Activated CD4-positive, CD25-positive, alpha-beta regulatory T cell treated with anti-CD3 and anti-CD28 coated beads, Interleukin-2, amount 50 U/mL, for 16 hours (primary cell): ENCODE measurements at regions not wholly inside any gene's neighbourhood (a gene's known extent, or its start where the extent isn't known, plus 50 kb on each side); places are given as distances from the start of the nearest gene placed in this dataset.

ENCODE experiments used
- DNase-seq: peaks from one replicate; pipeline ENCODE4 v3.0.0-alpha.2; 2020; ENCODE audit warnings: low read depth, low spot score

DNA sequence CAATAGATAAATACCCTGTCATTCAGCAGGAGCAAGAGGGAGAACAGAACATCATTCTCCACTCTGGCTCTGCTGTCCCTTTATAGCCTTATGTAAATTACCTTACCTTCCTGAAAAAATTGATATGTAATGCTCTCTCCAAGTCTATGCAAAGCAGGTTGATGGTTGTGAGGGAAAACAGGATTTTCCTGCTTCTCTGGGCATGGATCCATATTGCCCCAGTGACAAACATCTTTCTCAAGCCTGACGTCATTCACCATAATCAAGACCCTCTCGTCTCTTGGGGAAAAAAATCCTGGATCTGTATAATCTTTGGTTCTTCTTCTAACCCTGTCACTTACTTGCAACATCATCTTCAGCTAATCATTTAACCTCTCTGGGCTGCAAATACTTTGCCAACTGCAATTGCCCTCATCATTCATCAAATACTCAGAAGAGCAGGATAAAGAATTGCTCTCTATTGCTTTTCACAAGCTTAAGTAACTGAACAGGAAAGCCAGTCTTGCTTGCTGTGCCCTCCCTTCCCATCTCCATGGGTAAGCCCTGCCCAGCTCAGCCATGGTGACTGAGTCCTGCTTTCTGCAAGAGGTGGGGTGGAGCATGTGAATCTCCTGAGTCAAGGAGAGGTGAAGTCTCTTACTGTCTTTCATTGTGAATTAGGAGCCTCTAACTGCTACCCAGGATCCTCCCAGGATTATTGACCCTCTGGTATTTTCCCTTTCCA is 123.7 kb upstream of the KLF7 start:
- no peak for DNase-seq

DNA sequence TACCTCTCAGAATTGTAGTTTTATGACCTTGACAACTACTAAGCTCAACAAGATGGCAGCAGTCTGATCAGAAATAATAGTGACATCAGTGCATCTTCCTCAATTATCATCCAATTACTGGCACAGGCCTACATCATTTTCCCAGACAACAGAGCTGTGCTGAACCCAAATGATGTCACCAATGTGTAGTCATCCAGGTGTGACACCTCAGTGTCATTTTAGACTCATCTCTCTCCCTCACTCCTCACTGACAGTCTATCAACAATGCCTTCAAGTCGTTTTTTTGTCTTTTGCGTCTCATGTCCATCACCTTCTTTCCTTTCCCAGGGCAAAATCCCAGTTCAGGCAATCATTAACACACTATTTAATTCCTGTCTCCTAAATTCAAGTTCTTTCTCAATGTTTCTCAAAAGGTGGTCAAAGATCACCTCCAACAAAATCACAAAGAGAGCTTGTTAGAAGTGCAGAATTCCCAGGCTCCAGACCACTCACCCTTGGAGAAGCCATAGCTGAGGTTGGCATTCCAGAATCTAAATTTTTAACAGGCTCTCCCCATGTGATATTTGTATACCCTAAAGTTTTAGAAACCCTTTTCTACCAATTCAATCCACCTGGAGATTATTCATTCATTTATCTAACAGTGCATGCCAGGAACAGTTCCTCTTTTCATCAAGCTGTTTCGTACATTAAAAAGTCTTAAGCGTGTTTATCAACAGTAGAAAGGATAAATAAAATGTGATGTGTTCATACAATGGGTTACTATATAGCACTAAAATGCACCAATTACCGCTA is 125.3 kb upstream of the KLF7 start:
- DNase-seq = no peak

DNA sequence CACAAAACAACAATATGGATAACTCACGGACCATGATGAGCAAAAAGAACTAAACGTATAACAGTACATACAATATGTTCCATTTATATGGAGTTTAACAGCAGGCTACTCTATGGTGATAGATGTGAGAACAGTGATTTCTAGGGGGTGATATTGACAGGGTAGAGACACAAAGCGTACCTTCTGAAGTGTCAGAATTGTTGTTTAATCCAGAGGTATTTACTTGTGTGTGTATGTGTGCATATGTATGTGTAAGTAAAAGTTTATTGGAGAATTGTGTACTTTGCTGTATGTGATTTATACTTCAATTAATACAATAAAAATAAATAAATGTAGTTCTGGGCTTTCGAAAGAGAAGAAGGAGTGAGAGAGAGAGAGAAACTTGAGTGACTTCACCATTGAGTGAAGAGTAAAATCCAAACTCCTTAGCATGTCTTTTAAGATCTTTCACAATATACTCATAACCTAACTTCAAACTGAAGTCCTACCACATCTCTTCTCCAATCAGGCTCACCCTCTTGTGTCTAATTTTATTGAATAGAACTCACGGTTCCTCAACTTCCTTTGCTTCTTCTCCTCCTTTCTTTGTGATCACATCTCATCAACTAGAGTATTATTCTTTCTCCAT is 126.0 kb upstream of the KLF7 start:
- DNase-seq = no peak

DNA sequence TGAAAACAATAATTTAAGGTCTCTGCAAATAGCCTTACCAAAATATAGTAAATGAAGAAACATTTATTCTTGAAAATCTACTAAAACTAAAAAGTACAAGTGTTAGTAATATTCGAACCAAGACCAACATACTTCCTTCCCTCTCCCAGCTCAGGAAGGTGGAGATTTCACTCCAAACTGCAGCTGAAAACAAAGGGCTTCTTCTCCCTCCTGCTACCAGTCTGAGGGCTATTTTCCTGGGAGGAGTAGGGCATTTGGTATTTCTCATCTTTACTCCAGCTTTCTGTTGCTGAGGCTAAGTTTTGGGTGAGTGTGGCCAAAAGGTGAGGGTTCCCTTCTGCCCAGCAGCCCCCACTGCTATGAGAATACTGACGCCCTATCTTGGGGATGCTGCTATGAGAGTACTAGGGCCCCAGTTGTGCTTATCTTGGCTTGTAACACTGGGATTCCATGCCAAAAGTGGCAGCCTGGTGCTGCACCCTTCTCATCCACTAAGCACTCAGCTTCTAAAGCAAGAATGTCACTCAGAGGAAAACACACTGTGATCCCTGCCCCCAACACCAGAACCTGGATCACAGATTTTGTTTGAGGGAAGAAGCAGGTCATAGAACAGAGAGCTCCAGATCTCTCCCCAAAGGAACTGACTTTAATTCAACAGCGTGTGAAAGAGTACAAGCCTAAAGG is 130.7 kb upstream of the KLF7 start:
- no peak for DNase-seq

DNA sequence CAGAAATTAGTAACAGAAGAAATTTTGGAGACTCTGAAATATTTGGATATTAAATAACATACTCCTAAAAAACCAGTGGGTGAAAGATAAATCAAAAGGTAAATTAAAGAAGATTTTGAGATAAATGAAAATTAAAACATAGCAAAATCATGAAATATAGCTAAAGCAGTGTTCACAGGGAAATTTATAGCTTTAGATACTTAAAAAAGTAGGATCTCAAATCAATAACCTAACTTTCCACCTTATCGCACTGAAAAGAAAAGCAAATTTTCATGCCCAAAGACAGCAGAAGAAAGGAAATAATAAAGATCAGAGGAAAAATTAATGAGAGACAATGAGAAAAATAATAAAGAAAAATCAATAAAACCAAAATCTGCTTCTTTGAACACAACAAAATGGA is 135.1 kb upstream of the KLF7 start:
- no peak for DNase-seq

DNA sequence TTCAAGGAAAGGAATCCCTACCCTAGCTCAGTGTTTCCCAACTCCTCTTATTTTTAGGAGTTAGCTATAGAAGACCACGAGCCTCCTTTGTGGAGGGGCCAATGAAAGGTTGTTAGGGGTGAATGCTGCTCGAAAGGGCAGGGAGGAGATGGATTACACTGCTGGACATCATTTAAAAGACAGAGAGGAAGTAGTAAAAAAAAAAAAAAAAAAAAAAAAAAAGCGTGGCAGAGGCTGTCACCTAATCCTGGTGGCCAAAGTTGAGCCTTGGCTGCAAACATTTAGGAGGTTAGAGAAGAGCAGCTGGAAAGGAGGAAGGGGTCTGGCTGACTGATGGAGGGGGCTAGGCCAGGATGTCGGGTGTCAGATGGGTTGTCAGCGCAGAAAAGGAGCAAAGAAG is 139.0 kb upstream of the KLF7 start:
- DNase-seq = no peak

DNA sequence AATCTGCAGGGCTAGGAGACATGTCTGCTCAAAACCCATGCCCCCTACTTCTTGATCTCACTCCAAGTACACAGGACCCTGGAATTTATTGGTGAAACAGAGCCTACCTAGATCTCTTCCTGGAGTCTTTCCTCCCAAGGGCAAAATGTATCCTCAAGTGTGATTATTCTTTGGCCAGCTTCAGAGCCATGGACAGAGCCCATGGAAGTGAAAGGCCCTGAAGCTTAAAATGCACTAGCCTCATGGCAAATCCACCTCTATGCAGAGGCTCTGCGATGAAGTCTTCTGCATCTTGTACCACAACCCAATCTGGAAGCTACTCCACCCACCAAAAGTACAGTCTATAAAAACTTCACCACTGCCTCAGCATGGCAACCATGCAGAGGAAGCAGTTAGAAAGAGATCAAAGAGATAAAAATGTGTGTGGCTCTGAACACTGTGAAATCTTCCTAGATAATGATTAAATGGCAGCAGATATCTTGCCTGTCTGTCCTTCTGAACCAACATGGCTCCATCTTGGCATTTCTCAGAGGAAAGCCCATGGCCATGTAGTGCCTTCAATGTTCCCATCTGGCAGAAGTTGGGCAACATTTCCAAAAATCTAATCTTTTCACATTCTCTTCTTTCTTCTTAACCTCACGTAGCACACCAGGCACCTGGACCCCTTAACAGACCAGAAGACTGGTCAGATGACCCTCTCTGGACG is 142.9 kb upstream of the KLF7 start:
- no peak for DNase-seq

DNA sequence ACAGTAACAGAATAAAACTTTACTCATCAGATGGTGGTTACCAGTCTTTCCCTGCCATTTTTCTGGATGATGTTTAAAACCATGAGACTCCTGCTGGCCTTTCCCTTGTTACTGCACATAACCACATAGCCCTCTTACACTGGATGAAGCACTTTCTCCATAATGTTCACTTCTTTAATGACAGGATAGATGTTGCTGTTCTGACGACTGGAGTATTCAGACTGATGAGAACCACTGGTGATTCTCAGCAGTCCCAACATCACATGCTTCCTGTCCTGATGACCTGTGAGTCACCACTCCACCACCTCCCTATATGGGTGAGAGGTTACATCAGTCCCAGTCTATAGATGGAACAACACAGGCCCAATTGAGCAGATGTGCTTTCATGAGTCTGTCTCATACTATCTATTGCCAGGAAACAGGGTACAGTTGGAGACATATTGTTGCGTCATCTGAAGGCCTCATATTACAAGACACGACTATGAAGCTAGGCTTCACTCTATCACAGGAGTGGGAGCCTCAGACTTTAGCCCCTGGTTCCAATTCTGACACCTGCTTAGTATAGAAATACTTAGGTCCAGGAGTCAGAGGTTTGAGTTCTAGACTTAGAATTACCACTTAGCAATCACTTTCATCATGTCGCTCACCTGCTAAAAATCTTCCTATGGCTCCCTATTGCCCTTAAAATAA is 145.7 kb upstream of the KLF7 start:
- DNase-seq = no peak

DNA sequence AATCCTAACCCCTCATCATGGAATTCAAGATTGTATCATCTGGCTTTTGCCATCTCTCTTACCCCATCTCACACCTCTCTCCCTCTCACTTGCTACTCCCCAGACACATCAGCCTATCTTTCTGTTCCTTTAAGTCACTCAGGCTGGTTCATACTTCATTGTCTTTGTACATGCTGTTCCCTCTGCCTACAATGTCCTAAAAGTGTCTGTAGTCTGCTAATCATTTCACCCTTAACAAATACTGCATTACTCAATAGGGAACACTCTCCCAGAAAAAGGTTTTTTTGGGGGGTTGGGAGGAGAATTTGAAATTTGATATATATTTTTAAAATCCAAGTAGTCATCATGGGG is 146.2 kb upstream of the KLF7 start:
- DNase-seq = no peak

DNA sequence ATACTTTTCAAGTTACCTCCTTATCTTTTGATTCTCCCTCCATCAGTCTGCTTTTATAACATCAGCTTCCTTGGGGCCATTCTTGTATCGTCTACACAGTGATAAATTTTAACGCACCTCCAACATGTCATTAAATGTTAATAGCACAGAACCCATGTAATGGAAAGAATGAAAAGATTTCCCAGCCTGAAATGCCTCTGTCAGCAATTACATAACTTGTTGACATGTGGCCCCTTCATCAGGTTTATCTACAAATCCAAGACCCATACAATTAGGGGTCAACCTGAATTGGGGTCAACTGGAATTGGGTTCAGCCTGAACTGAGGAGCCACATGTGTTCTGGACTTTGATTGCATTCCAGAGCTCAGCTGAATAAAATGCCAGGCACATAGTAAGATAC is 148.2 kb upstream of the KLF7 start:
- no peak for DNase-seq

DNA sequence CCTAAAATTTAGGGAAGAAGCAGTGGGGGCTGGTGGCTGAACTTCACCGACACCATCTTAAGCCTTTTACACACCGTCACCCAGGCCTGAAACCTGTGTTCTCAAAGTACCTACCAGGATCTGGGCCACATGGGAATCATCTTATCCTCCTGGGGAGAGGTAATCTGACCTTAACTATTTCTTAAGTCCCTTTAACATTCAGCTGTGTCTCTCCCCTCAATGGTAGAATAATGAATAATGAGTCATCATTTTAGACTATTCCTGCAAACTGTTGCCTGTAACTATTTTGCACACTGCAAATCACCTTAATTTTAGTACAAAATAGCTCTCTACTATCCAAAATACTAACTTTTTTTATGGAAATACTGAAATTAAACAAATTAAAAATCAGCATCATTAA is 149.4 kb upstream of the KLF7 start:
- DNase-seq = no peak

DNA sequence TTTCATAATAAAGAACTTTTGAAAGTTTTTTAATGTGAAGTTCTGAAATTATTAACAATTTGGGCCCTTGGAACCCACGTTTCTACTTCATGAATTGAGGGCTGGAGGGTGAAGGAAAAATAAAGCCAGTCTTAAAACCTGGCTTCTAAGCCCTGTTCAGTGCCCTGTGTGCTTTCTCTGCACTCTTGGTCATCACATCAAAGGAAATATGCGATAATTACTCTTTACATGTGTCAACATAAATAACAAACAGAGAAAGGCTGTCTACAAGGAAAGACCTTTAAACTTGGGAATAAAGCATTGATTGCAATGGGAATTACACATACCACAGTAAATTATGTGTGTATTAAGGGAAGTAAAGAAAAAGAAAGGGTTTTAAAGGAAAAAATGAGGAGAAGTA is 150.7 kb upstream of the KLF7 start:
- DNase-seq = no peak

DNA sequence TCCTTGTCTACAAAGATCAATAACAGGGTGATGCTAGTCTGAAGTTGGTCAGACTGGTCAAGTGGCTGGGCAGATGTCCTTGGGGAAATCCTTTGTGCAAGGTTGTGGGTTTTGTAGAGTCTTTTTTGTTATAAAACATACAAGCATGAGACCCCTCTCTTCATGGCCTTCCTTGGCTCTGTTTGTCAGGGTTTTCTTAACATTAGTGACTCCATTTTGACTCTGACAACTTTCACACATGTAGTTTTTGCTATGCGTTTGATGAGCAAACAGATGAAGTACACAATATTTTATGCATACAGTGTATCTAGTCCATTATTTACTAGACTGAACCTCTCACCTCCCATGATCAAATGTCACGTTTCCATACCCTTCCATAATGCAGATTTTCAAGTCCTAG is 151.2 kb upstream of the KLF7 start:
- no peak for DNase-seq

DNA sequence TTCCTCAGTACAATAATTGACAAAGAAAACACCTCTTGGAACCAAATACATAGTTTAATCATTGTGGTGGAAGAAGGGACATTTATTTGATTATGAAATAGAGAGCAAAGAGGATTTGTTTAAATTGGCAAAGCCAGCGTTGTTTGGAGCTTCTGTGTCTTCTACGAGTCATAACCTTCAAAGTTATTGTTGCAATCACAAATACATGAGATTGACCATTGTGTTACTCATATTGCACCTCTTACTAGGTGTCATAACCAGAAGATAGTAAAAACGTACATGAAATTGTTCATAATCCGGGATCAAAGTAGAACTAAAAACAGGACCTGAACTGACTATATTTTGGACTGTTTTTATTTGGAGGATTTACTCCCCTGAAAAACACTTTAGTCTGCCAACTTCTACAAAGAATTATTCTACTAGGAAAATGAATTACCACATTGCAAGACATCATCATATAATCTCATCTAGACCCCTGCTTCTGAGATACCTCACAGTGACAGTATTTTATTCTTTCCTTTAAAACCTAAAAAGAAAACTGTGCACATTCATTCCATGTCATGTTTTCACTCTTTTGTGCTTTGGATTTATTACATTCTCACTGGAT is 151.7 kb upstream of the KLF7 start:
- DNase-seq = no peak

DNA sequence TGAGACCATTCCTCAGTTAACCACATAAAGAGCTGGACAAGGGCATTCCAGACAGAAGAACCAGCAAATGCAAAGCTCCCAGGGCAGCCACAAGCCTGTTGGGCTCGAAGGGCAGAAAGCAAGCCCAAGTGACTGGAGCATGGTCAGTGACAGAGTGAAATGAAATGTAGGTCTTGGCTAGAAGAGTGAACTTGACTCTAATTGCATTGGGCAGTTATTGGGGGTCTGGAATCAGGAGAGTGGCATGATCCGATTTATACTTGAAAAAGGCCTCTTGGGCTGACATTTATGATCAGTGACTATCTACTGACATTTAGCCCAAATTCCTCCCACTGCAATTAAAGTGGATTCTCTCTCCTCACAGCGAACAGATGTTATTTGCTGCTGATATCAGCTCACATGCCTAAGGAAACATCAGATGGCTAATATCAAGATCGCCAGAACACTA is 152.5 kb upstream of the KLF7 start:
- DNase-seq = no peak

DNA sequence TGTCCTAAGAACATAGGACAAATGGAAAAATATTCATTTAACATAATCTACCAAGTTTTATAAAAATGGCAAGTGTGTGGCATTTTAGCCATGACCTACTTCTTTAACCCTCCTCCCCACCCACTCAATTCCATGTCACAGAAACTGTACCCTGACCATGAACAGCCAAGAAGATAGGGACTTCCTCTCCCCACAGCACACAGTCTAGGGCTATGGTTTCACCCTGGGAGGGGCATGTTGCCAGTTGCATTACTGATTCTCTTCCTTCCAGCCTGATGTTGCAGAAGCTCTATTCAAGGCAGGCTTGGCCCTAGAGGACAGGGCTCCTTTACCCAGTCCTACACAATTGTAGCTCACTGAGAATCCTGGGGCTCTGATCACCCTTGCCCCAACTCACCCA is 153.6 kb upstream of the KLF7 start:
- DNase-seq = no peak

DNA sequence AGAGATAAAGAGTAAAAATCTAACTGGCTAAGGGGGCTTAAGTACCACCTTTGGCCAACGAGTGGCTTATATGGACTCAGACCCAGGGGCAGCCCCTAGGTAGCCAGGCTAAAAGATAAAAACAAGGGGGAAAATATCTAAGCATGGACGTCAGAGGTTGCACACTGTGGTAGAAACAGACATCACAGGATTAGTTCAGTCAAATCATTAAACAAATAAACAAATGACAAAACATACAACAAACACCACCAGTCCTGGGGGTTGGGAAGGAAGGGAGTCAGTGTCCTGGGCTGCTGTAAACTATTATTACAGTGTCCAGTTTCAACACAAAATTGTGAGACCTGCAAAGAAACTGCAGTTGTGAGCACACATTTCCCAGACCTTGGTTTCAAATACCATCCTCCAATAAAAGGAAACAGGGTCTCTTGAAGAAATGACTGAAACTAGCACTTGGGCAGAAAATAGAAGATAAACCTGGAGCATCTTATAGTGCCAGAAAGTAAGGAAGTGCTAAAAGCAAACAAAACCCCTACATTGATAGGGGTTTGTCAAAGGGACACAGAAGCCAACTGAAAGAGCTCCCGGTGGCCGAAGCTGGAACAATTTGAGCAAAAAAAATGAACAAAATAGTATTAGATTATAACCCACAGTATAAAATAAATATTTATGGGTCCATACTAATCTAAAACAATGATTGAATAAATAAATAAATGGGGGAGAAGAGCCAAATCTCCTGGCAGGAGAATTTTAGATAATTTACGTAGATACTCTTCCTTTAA is 154.8 kb upstream of the KLF7 start:
- DNase-seq = no peak

DNA sequence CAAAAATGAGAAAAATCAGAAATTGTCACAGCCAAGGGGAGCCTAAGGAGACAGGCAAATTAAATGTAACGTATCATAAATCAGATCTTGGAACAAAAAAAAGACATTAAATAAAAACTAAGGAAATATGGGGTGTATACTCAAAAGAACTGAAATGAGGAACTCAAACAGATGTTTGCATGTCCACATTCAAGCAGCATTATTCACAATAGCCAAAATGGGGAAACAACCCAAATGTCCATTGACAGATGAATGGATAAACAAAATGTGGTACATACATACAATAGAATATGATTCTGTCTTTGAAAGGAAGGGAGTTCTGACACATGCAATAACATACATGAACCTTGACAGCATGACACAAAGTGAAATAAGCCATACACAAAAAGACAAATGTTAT is 155.8 kb upstream of the KLF7 start:
- no peak for DNase-seq

DNA sequence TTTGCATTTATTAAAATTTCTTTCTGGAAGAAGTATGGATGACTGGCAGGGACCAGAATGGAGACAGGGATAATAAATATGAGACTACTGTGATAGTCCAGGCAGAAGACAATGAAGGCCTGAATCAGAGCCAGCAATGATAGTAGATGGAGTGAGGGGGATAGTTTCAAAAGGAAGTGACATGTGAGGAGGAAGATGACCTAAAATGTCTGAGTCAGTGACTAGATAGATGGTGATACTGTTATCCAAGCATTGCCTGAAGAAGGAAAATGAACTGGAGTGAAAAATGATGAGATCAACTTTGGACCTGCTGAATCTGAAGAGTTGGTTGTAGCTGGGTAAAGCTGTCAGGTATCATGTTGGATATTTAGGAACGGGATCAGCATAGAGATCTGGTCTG is 158.3 kb upstream of the KLF7 start:
- no peak for DNase-seq

DNA sequence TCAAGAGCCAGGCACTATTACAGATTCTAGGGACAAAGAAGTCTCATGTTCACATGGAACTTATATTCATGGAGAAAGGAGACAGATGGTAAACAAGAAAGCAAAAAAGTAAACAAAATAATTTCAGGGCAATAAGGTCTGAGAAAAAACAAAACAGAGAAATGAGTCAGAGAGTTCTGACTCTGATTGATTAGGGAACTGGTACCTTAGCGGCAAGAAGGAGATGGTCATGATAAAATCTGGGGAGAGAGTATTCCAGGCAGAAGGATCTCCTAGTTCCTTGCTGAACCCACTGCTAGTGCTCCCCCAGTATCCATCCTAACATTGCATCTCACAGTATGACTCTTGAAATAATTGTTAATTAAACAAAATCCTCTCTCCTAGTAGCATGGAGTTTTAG is 161.8 kb upstream of the KLF7 start:
- no peak for DNase-seq
